Neural progenitor cell (in vitro differentiated cells): ENCODE measurements at regions not wholly inside any gene's neighbourhood (a gene's known extent, or its start where the extent isn't known, plus 50 kb on each side); places are given as distances from the start of the nearest gene placed in this dataset.

Experiments
- CTCF ChIP-seq: fragments of 200-600 bp; sonication (generic); IDR thresholded peaks from 2 replicates; pipeline ENCODE4 v1.5.1; 2017; ENCODE audit warnings: antibody characterized with exemption, mild to moderate bottlenecking
- EZH2 ChIP-seq: fragments of 200-600 bp; sonication (generic); IDR thresholded peaks from 2 replicates; pipeline ENCODE4 v1.6.1; 2017; ENCODE audit warnings: antibody characterized with exemption, mild to moderate bottlenecking, moderate library complexity

GRCh38 chr6:68197356-68197755 lies 437.7 kb upstream of the ADGRB3 start:
- no peak for TF ChIP-seq CTCF
- TF ChIP-seq EZH2: no peak
